ENCODE measurements at regions not wholly inside any gene's neighbourhood (a gene's known extent, or its start where the extent isn't known, plus 50 kb on each side); places are given as distances from the start of the nearest gene placed in this dataset.

GRCh38 chr4:65831828-65832227 lies 161.5 kb upstream of the EPHA5 start:
- FAIRE-seq: no peak

GRCh38 chr4:65825116-65825753 lies 154.9 kb upstream of the EPHA5 start:
- no peak for FAIRE-seq

- no peak for FAIRE-seq
Observed at GRCh38 chr4:65819192-65819591, 148.9 kb upstream of the EPHA5 start.

- no peak for FAIRE-seq
Observed at GRCh38 chr4:65805936-65806335, 135.6 kb upstream of the EPHA5 start.

GRCh38 chr4:65799513-65799912 lies 129.2 kb upstream of the EPHA5 start:
- no peak for FAIRE-seq

- FAIRE-seq: no peak
Observed at GRCh38 chr4:65798498-65799127, 128.3 kb upstream of the EPHA5 start.

- FAIRE-seq: no peak
Observed at GRCh38 chr4:65791812-65792308, 121.6 kb upstream of the EPHA5 start.

GRCh38 chr4:65791111-65791811 lies 121.0 kb upstream of the EPHA5 start:
- FAIRE-seq: no peak

- no peak for FAIRE-seq
Observed at GRCh38 chr4:65789805-65790204, 119.5 kb upstream of the EPHA5 start.

- FAIRE-seq: no peak
Observed at GRCh38 chr4:65789341-65789740, 119.1 kb upstream of the EPHA5 start.

GRCh38 chr4:65777270-65777669 lies 107.0 kb upstream of the EPHA5 start:
- FAIRE-seq: no peak

GRCh38 chr4:65773636-65774035 lies 103.3 kb upstream of the EPHA5 start:
- no peak for FAIRE-seq

GRCh38 chr4:65747386-65747785 lies 77.1 kb upstream of the EPHA5 start:
- FAIRE-seq: no peak

- FAIRE-seq: no peak
Observed at GRCh38 chr4:65738134-65738533, 67.8 kb upstream of the EPHA5 start.

- FAIRE-seq: no peak
Observed at GRCh38 chr4:65737672-65738071, 67.4 kb upstream of the EPHA5 start.

GRCh38 chr4:65724973-65725372 lies 54.7 kb upstream of the EPHA5 start:
- no peak for FAIRE-seq

Measured in A204.1 (cell line).